NCI-H2107 treated with DMSO at 0.1 percent for 48 hours (cell line): ENCODE measurements at regions not wholly inside any gene's neighbourhood (a gene's known extent, or its start where the extent isn't known, plus 50 kb on each side); places are given as distances from the start of the nearest gene placed in this dataset.

Experiments used
- DNase-seq: peaks from one replicate; lab custom pipeline; 2025; ENCODE audit not compliant: unreplicated experiment; lab: John Stamatoyannopoulos, UW

DNA sequence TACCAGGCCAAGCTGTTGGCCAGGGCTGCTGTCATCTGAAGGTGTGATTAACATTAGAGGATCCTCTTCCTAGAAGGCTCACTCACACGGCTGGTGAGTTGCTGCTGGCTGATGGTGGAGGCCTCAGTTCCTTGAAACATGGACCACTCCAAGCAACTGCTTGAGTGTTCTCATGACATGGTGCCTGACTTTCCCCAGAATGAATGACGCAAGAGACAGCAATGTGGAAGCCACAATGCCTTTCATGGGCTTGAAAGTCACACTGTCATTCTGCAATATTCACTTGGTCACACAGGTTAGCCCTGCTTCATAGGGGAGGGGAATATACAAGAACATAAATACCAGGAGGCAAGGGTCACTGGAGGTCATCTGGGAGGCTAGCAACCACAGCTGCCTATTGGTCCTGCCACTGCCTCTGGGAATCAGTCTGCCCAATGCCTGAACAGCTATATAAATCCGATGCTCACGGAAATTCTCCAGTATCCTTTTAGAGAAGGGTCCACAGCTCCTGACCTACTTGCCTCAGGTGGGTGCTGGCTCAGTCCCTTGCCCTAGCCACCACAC lies 97.1 kb upstream of the MAML3 start:
- DNase-seq, result no peak

DNA sequence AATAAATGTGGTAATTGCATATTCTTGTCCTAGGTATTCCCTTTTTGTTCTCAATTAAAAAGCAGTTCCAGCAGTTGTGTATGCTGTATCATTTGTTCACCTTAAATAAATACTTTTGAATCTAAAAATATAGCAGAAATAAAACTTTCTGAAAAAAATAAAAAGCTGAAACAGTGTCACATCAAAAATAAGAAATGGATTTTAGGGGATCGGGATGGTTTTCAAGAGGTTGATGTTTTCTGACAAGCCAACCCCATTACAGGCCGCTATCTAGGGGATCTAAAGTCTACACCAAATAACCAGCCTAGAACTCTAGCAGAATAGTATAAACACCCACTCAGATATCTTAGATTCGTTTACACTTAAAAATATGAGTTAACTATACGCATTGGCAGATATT lies 95.4 kb upstream of the MAML3 start:
- no peak for DNase-seq

DNA sequence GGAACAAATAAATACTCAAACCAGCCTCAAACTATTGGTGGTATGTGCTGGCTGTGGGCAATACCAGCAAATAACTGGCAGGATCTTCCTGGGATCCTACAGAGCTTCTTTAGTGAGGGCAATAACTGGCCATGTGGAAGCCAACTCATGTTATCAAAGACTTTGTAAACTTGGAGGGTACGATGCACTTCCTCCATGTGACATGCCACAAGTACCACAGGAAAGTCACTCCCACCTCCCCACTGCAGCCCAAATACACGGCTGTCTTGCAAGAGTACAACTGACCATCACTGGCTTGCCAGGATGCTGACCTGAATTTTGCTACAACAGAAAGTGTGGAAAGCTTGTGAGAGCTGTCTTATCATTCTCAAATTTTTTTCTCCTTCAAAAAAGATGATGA lies 93.3 kb upstream of the MAML3 start:
- no peak for DNase-seq

DNA sequence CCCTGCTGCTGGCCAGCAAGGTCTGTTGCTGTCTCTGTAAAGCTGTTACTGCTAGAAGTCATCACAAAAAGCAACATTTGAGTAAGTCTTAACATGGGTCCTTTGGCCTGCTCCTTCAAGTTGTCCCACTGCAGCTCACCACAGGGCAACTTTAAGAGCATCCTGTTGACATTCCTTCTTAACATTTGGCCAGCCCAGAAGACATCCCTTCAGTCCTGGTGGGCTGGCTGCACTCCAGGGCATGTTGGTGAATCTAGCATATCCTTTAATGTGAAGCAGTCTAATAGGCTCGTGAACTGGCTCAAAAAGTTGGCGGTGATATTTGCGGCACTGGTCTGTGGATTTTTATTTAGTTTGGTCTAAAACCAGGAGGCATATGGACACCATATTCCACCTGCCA lies 92.2 kb upstream of the MAML3 start:
- no peak for DNase-seq

DNA sequence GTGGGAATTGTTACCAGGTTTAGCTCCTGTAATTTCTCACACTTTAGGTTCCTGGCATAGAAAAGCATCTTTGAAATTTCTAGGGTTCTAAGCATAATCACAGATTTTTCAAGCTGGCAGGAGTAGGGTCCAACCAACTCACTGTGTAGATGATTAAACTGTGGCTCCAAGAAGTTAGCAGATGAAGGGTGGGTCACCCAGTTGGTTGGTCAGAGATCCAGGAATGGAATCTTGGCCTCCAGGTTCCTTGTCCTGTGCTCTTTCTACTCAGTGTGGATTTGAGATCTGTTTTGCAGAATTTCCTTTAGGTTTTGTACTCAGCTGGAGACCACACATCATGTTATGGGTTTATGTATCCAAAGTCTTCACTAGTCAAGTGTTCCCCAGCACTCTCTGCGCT lies 90.3 kb upstream of the MAML3 start:
- no peak for DNase-seq

DNA sequence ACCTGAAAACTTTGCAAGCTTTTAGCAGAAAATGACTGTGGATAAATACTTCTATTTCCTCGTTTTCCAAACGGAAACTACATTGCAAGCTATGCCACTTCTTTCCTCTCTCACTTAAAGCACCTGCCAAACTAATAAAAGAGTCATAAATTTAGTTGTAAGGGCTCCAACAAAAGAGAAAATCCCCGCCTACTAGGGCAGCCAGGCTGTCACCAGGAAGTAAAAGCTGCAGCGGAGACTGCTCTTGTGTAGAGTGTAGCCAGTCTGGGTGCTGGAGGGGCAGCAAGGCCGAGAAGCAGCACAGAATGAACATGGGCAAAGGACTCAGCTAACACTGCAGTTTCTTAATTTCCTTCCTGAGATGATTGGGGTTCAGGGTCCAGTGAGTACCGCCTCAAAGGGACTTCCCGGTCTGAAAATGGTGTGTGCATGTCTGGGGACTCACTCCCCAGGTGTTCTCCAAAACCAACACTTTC lies 89.3 kb upstream of the MAML3 start:
- DNase-seq, result peak; percentile 87

DNA sequence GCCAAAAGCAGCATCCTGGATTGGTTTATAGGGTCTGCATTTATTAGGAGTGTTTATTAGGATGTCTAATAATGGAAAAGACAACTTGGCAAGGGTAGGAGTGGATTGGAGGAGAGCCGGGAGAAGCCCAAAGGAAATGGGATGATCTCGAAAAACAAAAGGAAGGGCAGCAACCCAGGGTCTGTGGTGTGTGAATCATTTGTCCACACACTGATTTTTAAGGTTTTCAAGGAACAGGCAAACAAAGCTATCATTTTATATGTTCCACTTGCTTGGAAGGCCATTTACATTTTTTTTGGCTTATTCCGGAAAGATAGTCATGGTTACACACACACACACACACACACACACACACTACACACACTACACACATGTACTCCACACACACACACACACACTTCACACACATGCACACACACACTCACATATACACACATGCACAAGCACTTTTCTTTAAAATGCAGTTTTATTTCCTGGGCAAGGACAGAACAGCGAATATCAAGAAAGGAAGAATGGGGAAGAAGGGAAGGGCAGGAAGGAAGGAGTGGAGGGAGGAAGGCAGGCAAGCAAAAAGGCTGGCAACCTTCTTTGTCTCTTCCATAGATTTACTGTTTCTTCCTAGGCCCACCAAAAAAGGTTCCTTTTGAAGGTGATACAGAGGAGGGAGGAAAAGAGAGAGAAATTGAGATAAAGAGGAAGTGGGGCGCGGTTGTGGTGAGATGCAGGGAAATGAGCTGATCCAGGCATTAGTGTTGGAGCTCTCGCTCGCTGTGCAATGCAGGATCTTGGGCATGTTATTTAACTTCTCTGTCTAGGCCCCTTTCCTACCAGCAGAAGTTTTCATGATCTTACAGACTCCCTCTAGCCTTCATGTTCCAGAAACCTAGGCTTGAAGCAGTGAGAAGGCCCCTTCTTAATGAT lies 88.6 kb upstream of the MAML3 start:
- no peak for DNase-seq

DNA sequence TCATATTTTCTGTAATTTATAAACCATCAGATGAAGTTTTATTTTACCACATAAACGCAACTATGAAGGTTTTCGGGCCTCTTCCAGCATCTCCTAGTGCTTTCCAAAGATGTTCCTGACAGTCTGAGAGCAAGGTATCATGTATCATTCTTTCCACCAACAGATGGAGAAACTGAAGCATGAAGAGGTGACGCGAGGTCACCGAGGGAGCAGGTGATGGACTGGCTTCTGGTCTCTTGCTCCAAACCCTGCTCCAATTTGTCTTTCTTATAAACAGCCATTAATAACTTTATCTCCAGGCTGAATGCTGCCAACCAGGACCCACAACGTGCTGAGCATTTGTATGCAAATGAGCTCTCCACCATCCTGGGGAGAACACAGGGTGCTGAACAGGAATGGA lies 86.3 kb upstream of the MAML3 start:
- peak; percentile 74 for DNase-seq

DNA sequence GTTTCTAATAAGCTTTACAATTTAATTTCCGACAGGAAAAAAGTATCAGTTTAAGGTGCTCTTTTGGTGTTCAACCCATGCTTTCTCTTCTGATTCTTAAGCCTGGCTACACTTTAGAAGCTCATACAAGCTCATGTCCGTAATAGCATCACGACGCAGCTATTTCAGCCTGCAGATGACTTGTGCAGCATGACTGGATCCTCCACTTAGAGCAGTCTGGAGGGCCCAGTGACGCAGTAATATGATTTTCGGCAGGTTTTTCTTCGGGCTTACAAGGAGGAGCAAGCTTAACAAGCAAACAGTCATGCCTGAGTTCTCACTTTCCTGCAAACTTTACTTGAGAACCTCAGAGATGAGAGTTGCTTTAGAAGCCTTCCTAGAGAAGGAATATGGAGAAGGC lies 85.3 kb upstream of the MAML3 start:
- peak; percentile 52 for DNase-seq

DNA sequence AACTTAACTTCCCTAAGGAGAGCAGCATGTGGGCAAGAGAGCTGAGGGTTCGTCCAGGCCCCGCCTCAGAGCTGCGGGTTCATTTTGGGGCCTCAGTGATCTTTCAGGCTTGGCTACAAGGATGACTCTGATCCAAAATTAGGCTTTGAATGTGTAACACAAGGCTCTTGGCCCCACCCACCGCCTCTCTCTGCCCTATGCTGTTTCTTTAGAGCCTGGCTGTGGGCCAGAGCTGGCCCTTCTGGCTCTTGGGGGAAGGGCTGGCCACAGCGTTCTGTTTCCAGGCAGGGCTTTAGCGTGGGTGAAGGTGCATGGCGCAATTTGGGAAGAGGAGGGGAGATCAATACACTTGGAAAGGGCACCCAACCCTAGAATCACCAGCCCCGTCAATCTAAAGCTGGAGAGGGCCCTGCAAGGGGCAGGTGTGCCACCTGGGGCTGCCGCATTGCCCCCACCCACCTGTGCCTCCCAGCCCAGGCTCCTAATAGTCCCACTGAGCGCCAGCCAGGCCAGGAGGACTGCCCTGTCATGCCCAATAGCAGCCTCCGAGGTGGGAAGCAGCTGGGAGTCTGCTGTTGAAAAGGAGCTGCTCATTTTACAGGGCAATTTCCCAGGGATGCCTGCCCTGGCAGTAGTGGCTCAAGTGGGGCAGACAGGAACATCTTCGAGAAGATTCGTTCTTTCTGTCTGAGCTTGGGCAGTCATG lies 84.5 kb upstream of the MAML3 start:
- peak; percentile 86 for DNase-seq

DNA sequence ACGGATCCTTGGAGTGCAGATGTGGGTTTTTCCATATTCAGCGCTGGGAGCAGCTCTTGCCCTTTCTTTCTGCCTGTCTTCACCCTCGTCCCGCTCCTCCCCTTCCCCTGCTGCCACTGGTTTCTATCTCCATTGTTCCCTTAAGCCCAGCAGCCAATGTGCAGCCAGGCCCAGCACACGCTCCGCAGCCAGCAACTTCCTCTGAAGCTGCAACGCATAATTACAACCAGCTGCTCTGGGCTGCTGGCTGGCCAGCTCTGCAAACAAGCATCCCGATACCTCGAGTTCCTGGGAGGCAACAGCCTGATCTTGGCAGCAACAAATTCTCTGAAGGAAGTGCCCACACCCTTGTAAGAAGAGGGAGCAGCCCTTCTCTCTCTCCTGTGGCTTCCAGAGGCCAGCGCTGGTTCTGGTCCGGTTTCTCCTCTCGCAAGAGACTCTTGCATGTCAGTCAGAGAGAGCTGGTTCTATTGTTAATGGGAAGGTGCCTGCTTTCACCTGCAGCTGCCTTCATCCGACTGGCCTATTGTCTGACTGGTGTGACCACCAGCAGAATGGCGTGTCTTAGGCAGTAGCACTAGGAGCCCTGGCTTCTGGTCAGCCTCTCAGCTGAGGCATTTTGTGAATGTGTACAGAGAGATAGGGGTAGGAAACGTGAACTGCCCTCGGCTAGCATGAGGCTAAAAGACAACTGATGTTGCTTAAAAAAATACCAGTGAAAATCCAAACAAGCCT lies 83.8 kb upstream of the MAML3 start:
- DNase-seq, result peak; percentile 72

DNA sequence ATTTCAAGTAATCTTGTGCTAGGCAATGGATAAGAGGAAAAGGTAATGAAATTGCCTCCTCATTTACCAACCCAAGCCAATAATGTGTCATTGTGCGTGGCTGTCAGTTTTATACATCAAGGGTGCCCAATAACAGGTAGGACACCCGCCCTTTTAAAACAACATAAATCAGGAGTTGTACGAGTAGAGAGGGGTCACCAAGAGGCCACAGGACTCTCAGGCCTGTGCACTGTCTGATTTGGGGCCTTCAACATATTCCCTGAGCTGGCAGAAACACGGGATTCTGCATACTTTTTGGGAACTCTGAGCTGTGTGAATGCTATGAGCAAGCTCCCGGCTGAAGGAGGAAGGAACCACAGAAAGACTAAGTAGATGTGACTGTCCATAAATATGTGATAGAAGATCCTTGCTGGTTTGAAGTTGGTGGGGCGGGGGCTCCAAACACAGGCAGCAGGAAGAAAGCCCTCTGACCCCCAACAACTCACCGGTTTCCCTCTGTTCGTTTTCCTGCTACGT lies 82.7 kb upstream of the MAML3 start:
- no peak for DNase-seq

DNA sequence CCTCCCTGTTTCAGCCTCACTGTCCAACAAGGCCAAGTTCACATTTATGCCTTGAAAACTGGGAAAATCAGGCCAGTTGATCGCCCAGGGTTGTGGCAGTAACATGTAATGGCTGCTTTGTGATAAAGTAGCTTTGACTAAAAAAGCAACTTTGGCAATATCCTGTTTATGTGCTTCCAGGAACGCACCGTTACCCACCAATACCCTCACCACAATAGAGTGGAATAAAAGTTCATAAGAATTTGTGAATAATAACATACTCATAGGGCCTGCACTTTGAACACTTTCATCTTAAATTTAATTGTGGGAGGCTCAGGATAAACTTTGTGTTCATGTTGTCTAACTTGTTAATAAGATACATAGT lies 80.7 kb upstream of the MAML3 start:
- DNase-seq, result no peak

DNA sequence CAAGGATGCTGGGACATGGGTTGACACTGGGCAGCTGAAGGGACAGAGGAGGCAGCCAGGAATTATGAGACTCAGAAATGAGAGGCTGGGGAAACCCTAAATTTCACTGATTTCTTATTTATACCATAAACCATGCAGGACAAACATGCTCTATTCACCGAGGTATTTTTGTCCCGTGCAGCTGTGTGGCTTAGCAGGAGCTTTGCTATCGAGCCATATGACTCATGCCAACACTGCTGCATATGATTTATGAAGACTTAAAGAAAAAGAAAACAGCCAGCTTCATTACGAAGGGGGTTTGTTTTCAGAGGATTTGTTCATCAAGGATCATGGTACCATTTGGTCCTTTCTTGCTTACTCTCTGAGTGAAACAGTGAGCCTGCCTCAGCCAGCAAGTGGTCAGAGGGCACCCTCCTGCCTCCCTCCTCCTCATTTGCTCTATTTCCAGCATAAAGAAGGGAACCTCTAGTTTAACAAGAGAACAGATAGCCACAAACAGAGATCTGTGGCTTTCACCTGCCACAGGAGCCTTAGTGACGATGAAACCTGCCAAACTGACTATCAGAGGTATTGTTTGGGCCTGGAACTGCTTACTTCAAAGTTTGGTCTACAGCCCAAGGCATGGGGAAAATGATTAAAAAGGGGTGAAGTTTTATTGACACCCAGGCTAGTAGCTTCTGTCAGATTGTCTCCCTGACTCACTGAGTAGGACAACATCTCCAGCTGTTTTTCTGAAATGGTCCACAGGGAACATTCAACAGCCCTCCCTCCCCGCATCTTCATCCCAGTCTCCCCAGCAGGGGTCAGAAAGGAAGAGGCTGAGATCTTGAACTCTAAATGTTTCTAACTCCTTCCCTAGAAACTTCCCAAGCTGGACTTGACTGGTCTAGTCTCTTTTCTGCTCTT lies 80.1 kb upstream of the MAML3 start:
- no peak for DNase-seq

DNA sequence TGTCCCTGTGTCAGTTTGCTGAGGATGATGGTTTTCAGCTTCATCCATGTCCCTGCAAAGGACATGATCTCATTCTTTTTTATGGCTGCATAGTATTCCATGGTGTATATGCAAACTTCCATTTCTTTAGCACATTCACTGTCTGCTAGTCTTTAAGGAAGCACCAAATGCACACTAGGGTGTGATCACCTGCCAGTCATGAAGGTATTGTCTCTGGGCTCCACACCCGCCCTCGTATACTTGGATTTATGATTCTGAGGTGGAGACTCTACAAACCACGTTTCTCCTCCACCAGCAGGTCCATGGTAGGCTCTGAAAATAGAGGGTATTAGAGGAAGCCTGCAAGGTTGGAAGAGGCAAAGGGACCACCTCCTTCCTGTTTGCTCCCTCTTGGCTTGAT lies 75.9 kb upstream of the MAML3 start:
- DNase-seq, result no peak

DNA sequence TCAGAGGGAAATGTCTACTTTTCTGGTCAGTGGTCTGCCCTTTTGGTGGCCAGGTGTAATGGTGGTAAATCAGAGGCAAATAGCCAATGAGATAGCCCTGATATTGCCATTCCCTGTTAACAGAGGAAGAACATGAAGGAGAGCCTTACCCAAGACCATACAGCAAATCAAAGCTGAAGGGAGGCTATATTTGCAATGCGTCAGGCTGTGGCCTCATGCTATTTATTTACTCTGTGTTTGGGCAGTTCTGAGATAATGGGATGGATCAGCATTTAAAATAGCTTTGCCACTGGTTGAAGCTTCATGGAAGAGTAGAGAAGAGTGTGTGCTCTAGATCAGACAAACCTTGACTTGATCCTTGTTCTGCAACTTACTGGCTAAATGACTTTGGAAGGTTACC lies 73.3 kb upstream of the MAML3 start:
- DNase-seq, result no peak

DNA sequence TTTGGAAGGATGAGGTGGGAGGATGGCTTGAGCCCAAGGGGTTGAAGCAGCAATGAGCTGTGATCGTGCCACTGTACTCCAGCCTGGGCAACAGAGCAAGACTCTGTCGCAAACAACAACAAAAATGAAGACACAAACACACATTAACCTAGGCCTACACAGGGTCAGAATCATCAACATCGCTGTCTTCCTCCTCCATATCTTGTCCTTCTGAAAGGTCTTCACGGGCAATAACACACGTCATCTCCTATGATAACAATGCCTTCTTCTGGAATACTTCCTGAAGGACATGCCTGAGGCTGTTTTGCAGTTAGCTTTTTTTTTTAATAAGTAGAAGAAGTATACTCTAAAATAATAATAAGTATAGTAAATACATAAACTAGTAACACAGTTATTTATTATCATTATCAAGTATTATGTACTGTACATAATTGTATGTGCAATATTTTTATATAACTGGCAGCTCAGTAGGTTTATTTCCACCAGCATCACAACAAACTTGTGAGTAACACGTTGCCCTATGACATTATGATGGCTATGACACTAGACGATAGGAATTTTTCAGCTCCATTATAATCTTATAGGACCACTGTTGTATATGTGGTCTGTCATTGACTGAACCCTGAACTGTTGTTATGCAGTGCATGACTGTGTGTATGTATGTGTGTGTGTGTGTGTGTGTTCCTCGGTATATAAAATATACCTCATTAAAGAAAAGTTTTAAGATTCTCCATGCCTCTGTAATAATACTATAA lies 69.2 kb upstream of the MAML3 start:
- no peak for DNase-seq

DNA sequence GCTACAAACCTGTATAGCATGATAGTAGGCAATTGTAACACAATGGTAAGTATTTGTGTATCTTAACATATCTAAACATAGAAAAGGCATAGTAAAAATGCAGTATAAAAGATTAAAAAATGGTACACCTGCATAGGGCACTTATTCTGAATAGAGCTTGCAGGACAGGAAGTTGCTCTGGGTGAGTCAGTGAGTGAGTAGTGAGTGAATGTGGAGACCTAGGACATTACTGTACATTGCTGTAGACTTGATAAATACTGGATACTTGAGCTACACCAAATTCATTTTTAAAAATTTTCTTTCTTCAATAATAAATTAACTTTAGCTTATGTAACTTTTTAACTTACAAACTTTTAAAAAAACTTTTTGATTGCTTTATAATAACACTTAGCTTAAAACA lies 68.2 kb upstream of the MAML3 start:
- DNase-seq, result no peak

DNA sequence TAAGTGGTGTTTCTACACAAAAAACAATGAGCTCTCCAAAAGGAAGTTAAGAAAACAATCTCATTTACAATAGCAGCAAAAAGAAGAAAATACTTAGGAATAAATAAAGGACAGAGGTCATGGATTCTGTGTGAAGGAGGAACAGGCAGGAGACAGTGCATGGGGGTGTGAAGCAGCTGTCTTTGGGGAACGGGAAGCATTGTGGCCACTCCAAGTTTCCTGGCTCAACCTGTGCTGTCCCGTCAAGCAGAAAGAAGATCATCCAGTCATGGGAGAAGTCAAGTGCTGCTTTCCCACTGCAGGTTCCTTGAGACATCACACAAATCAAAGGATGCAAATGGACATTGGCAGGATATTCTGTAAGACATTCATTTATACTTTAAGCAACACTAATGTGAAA lies 66.1 kb upstream of the MAML3 start:
- no peak for DNase-seq
